Suprapubic skin (tissue), 4 donors: ENCODE measurements at regions not wholly inside any gene's neighbourhood (a gene's known extent, or its start where the extent isn't known, plus 50 kb on each side); places are given as distances from the start of the nearest gene placed in this dataset.
A peak's percentile ranks its signal among the peaks of the same experiment; 100 is the strongest.
"Not testable (repeated sequence)": the region's sequence is repeated elsewhere in the genome, so short reads cannot be mapped to it uniquely, and the experiment has no call there.

Source experiments
- DNase-seq, 2 donors: peaks; one replicate each; pipeline ENCODE4 v3.0.0-alpha.2; 2019; ENCODE audit warnings: low spot score in 2 of 2
- H3K27ac ChIP-seq: fragments of 200-600 bp; sonication (generic); one replicate; pipeline ENCODE4 v1.5.1; 2019
- H3K27me3 ChIP-seq: fragments of 200-600 bp; sonication (generic); one replicate; pipeline ENCODE4 v1.5.1; 2019
- H3K36me3 ChIP-seq: fragments of 200-600 bp; sonication (generic); one replicate; pipeline ENCODE4 v1.5.1; 2019
- H3K4me1 ChIP-seq: fragments of 200-600 bp; sonication (generic); one replicate; pipeline ENCODE4 v1.5.1; 2019
- H3K4me3 ChIP-seq: fragments of 200-600 bp; sonication (generic); one replicate; pipeline ENCODE4 v1.5.1; 2019; ENCODE audit warnings: mild to moderate bottlenecking
- H3K9me3 ChIP-seq: fragments of 200-600 bp; sonication (generic); one replicate; pipeline ENCODE4 v1.5.1; 2019
- CTCF ChIP-seq, 2 donors: fragments of 200-600 bp in 1 of 2; fragments of 450-650 bp in 1 of 2; sonication (generic) in 1 of 2; IDR thresholded peaks; one replicate each; pipeline ENCODE4 v1.5.1; 2016 to 2019; ENCODE audit warnings: antibody characterized with exemption in 2 of 2, mild to moderate bottlenecking in 1 of 2, moderate library complexity in 1 of 2
- EP300 ChIP-seq: sonication (generic); formaldehyde crosslinking; IDR thresholded peaks from one replicate; pipeline ENCODE4 v1.6.1; 2017; ENCODE audit warnings: antibody characterized with exemption
- POLR2A ChIP-seq, 2 donors: fragments of 450-650 bp; IDR thresholded peaks; one replicate each; pipeline ENCODE4 v1.6.1; 2017; ENCODE audit warnings: antibody characterized with exemption in 2 of 2, mild to moderate bottlenecking in 2 of 2, moderate library complexity in 2 of 2
- POLR2AphosphoS5 ChIP-seq, 3 donors: sonication (generic); formaldehyde crosslinking; IDR thresholded peaks; one replicate each; pipeline ENCODE4 v1.6.1; 2017; ENCODE audit warnings: antibody characterized with exemption in 3 of 3
- WGBS: methylation state at CpG from one replicate; pipeline ENCODE4 v1.1.5; 2018; 5-methylcytosine and 5-hydroxymethylcytosine counted together

DNA sequence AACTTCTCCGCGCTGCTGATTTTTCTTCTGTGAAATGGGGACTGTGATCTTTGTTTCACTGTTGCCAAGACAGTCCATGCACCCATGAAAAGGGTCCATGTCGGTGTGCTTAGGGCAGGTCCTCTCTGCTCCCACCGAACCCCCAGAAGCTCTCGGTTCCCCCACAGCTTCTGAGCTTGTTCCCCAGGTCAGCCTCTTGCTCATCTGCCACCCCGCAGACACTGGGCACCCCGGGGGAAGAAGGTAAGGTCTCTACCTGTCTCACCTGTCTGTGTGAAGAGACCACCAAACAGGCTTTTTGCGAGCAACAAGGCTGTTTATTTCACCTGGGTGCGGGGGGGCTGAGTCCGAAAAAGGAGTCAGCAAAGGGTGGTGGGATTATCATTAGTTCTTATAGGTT is 66.2 kb upstream of the NANOS1 start:
- WGBS, result 80% methylated on average over 10 of the region's 10 CpGs
- peaks cover 27% of the 10 kb centered on the region for H3K4me1 ChIP-seq
- TF ChIP-seq POLR2AphosphoS5 (IDR thresholded peaks at IDR 0.05), result no peak
- H3K4me3 ChIP-seq, result no peak overlapping the region
- no peaks in the 10 kb centered on the region for H3K36me3 ChIP-seq
- H3K9me3 ChIP-seq, result no peaks in the 10 kb centered on the region
- no peaks in the 10 kb centered on the region for H3K27me3 ChIP-seq
- H3K27ac ChIP-seq, result no peak overlapping the region
- peak in 1 of 2 donors; percentile 31 for DNase-seq

DNA sequence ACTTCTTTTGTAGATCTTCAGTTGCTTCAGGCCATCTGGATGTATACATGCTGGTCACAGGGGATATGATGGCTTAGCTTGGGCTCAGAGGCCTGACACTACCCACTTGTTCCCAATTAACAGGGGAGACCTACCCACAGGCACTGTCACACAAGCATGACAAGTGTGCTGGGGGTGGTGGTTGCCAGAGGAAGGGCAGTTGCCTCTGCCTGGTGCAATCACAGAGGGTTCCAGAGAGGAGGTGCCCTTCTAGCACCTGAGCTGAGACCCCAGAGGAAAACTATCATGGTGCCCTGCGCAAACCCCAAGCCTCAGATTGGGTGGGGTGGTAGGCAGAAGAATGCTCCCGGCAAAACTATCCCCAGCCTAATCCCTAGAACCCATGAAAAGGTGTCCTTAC is 65.6 kb upstream of the NANOS1 start:
- 100% methylated on average over 2 of the region's 2 CpGs for WGBS
- no peak for TF ChIP-seq EP300
- TF ChIP-seq POLR2AphosphoS5 (IDR thresholded peaks at IDR 0.05), result no peak
- TF ChIP-seq CTCF (IDR thresholded peaks at IDR 0.05), result no peak
- Histone ChIP-seq H3K4me1 (peaks cover 21% of the 10 kb centered on the region), H3K27me3 (no peaks in the 10 kb centered on the region), H3K9me3 (no peaks in the 10 kb centered on the region), H3K4me3 (no peak overlapping the region), H3K27ac (no peak overlapping the region), H3K36me3 (no peaks in the 10 kb centered on the region)
- DNase-seq, result peak in 1 of 2 donors; percentile 43

DNA sequence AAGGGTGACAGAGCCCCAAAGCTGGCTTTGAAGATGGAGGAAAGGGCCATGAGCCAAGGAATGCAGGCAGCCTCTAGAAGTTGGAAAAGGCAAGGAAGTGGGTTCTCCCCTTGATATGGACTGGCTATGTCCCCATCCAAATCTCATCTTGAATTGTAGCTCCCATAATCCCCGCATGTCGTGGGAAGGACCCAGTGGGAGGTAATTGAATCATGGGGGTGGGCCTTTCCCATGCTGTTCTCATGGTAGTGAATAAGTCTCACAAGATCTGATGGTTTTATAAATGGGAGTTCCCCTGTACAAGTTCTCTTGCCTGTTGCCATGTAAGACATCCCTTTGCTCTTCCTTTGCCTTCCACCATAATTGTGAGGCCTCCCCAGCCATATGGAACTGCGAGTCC is 65.0 kb upstream of the NANOS1 start:
- H3K27me3 ChIP-seq, H3K9me3 ChIP-seq, H3K36me3 ChIP-seq, H3K4me3 ChIP-seq, H3K27ac ChIP-seq: not testable (repeated sequence)
- WGBS, result 95% methylated on average over 3 of the region's 3 CpGs
- H3K4me1 ChIP-seq, result peaks cover 15% of the 10 kb centered on the region
- DNase-seq, result peak in 1 of 2 donors; percentile 13

DNA sequence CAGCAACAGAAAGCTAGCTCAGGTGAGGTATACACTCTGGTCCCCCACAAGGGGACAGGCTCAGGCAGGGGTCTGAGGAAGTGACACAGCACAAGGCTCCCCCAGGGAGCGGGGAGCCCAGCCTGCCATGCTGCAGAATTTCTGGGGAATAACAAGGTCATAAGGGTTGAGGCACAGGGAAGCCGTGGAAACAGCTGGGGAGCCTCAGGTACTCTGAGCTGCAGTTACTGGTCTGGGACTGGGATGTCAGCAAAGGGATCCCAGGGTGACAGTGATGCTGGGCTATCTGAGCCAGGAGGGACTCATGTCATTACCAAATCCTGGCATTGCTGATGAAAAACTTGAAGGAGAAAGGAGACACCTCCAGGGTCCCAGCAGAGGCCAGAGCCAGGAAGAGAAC is 64.4 kb upstream of the NANOS1 start:
- DNase-seq, result peak in 1 of 2 donors; percentile 35
- no peaks in the 10 kb centered on the region for H3K36me3 ChIP-seq
- TF ChIP-seq POLR2AphosphoS5 (IDR thresholded peaks at IDR 0.05), result no peak
- TF ChIP-seq POLR2A (IDR thresholded peaks at IDR 0.05), result no peak
- no peak for TF ChIP-seq CTCF (IDR thresholded peaks at IDR 0.05)
- TF ChIP-seq EP300, result no peak
- H3K4me1 ChIP-seq, result peaks cover 9% of the 10 kb centered on the region
- no peak overlapping the region for H3K4me3 ChIP-seq
- no peak overlapping the region for H3K27ac ChIP-seq
- 86% methylated on average over 2 of the region's 2 CpGs for WGBS
- H3K27me3 ChIP-seq, result no peaks in the 10 kb centered on the region
- no peaks in the 10 kb centered on the region for H3K9me3 ChIP-seq

DNA sequence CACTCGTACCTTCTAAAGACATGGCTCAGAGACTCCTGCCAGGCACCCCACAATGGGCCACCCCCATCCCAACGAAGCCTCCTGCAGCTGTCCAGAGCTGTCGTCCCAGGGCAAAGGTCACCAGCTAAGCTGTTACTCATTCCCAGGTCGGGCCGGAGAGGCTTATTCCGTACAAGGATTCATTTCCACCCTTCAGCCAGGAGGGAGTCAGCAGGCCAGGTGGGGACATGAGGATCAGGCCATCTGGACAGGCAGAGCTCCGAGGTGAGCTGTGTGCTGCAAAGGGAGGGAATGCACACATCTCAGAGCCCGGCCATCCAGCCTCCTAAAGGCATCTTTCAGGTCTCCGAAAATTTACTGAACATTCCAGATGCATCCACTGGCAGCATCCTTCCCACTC is 63.9 kb upstream of the NANOS1 start:
- H3K4me1 ChIP-seq, result peaks cover 4% of the 10 kb centered on the region
- no peaks in the 10 kb centered on the region for H3K27me3 ChIP-seq
- peak in 1 of 2 donors; percentile 47 for DNase-seq
- WGBS, result 81% methylated on average over 5 of the region's 9 CpGs
- H3K27ac ChIP-seq, result no peak overlapping the region
- H3K36me3 ChIP-seq, result no peaks in the 10 kb centered on the region
- TF ChIP-seq CTCF (IDR thresholded peaks at IDR 0.05) (no peak), POLR2A (IDR thresholded peaks at IDR 0.05) (no peak), EP300 (no peak), POLR2AphosphoS5 (IDR thresholded peaks at IDR 0.05) (no peak)
- H3K4me3 ChIP-seq, result no peak overlapping the region
- H3K9me3 ChIP-seq, result no peaks in the 10 kb centered on the region

DNA sequence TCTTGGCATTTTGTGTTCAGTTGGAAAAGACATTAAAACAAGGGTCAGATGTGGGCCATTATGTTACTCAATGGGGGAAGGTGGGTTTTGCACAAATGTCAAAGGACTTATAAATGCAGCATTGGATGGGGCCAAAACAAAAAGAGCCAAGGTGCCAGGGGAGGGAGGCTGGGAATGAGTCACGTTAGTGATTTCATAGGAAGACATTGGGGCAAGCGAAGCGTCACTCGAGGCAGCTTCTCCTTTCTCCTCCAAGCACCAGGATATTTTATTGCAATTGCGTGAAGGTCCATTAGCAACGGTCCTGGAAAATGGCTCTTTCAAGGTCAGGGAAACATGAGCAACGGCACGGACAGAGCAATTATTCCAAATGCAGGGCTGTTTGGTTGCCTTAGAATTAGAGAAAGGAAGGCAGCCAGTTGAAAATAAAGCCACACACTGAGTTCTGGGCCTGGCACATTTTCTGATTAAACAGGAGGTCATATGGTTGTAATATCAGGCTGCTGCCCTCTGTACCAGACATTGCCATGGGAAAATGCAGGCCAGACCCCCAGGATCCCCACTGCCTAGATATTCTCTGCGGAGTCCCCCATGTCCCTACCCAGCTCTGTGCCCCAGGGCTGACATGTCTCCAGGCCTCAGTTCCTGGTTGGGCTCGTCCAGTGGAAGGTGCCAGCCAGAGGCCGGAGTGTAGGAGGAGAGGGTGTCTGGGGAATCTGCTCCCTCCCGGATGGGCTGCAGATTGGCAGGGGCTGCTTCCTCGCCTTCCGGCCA is 63.3 kb upstream of the NANOS1 start:
- no peaks in the 10 kb centered on the region for H3K36me3 ChIP-seq
- 73% methylated on average over 8 of the region's 14 CpGs for WGBS
- H3K27ac ChIP-seq, result no peak overlapping the region
- no peaks in the 10 kb centered on the region for H3K27me3 ChIP-seq
- H3K9me3 ChIP-seq, result no peaks in the 10 kb centered on the region
- no peak for TF ChIP-seq CTCF (IDR thresholded peaks at IDR 0.05)
- no peak for TF ChIP-seq POLR2AphosphoS5 (IDR thresholded peaks at IDR 0.05)
- TF ChIP-seq EP300, result no peak
- TF ChIP-seq POLR2A (IDR thresholded peaks at IDR 0.05), result no peak
- H3K4me1 ChIP-seq, result peaks cover 4% of the 10 kb centered on the region
- peak in 1 of 2 donors; percentile 57 for DNase-seq
- H3K4me3 ChIP-seq, result no peak overlapping the region
